Suprapubic skin (tissue), 4 donors: ENCODE measurements at regions not wholly inside any gene's neighbourhood (a gene's known extent, or its start where the extent isn't known, plus 50 kb on each side); places are given as distances from the start of the nearest gene placed in this dataset.

Source experiments
- DNase-seq, 2 donors: peaks; one replicate each; pipeline ENCODE4 v3.0.0-alpha.2; 2019; ENCODE audit warnings: low spot score in 2 of 2
- H3K27ac ChIP-seq: fragments of 200-600 bp; sonication (generic); one replicate; pipeline ENCODE4 v1.5.1; 2019
- H3K27me3 ChIP-seq: fragments of 200-600 bp; sonication (generic); one replicate; pipeline ENCODE4 v1.5.1; 2019
- H3K36me3 ChIP-seq: fragments of 200-600 bp; sonication (generic); one replicate; pipeline ENCODE4 v1.5.1; 2019
- H3K4me1 ChIP-seq: fragments of 200-600 bp; sonication (generic); one replicate; pipeline ENCODE4 v1.5.1; 2019
- H3K4me3 ChIP-seq: fragments of 200-600 bp; sonication (generic); one replicate; pipeline ENCODE4 v1.5.1; 2019; ENCODE audit warnings: mild to moderate bottlenecking
- H3K9me3 ChIP-seq: fragments of 200-600 bp; sonication (generic); one replicate; pipeline ENCODE4 v1.5.1; 2019
- EP300 ChIP-seq: sonication (generic); formaldehyde crosslinking; IDR thresholded peaks from one replicate; pipeline ENCODE4 v1.6.1; 2017; ENCODE audit warnings: antibody characterized with exemption
- POLR2A ChIP-seq, 2 donors: fragments of 450-650 bp; IDR thresholded peaks; one replicate each; pipeline ENCODE4 v1.6.1; 2017; ENCODE audit warnings: antibody characterized with exemption in 2 of 2, mild to moderate bottlenecking in 2 of 2, moderate library complexity in 2 of 2
- POLR2AphosphoS5 ChIP-seq, 3 donors: sonication (generic); formaldehyde crosslinking; IDR thresholded peaks; one replicate each; pipeline ENCODE4 v1.6.1; 2017; ENCODE audit warnings: antibody characterized with exemption in 3 of 3
- WGBS: methylation state at CpG from one replicate; pipeline ENCODE4 v1.1.5; 2018; 5-methylcytosine and 5-hydroxymethylcytosine counted together
- TF ChIP-seq, protein P1 (sequence below), 2 donors: fragments of 200-600 bp in 1 of 2; fragments of 450-650 bp in 1 of 2; sonication (generic) in 1 of 2; IDR thresholded peaks; one replicate each; pipeline ENCODE4 v1.5.1; 2016 to 2019; ENCODE audit warnings: antibody characterized with exemption in 2 of 2, mild to moderate bottlenecking in 1 of 2, moderate library complexity in 1 of 2

DNA sequence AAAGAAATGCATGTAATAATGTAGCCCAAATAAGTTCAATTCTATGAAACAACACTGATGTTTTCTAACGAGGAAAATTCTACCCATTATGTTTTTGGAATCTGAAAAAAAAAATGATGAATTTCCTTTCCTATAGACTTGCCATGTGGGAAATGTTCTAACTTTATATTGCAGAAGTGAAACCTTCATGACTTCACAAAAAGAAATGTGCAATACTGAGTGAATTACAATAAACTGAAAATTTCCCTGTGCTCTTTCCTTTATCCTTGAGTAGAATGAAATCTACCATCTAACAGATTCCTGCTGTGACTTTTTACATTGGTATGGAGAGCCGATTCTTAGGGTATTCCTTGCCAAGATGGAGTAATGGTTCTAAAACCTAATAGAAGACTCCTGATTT lies 1622.5 kb downstream of the MAT2B start:
- Histone ChIP-seq H3K36me3 (no peaks in the 10 kb centered on the region), H3K4me1 (no peaks in the 10 kb centered on the region), H3K9me3 (no peaks in the 10 kb centered on the region), H3K27ac (no peak overlapping the region), H3K27me3 (no peaks in the 10 kb centered on the region), H3K4me3 (no peak overlapping the region)
- TF ChIP-seq EP300, result no peak
- no peak for TF ChIP-seq POLR2AphosphoS5 (IDR thresholded peaks at IDR 0.05)
- TF ChIP-seq, protein P1, sequence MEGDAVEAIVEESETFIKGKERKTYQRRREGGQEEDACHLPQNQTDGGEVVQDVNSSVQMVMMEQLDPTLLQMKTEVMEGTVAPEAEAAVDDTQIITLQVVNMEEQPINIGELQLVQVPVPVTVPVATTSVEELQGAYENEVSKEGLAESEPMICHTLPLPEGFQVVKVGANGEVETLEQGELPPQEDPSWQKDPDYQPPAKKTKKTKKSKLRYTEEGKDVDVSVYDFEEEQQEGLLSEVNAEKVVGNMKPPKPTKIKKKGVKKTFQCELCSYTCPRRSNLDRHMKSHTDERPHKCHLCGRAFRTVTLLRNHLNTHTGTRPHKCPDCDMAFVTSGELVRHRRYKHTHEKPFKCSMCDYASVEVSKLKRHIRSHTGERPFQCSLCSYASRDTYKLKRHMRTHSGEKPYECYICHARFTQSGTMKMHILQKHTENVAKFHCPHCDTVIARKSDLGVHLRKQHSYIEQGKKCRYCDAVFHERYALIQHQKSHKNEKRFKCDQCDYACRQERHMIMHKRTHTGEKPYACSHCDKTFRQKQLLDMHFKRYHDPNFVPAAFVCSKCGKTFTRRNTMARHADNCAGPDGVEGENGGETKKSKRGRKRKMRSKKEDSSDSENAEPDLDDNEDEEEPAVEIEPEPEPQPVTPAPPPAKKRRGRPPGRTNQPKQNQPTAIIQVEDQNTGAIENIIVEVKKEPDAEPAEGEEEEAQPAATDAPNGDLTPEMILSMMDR (IDR thresholded peaks at IDR 0.05), result no peak
- TF ChIP-seq POLR2A (IDR thresholded peaks at IDR 0.05), result no peak
- WGBS, result 64% methylated on average over 2 of the region's 2 CpGs
- no peak for DNase-seq

DNA sequence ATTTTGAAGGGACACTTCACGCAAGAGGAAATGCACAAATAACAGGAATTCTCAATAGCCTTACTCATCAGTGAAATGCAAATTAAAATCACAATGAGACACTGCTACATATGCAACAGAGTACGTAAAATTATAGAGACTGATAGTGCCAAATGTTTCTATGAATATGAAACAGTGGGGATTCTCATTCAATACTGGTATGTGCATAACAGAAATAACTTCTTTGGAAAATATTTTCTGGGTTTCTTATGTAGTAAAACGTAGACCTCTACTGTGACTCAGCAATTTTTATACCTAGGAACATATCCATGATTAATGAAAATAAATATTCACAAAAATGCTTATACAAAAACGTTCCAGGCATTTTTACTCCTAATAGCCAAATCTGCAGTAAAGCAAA lies 1625.2 kb downstream of the MAT2B start:
- no peaks in the 10 kb centered on the region for H3K4me1 ChIP-seq
- H3K27ac ChIP-seq, result no peak overlapping the region
- WGBS, result 66% methylated on average over 4 of the region's 4 CpGs
- DNase-seq, result no peak
- H3K36me3 ChIP-seq, result no peaks in the 10 kb centered on the region
- TF ChIP-seq EP300, result no peak
- TF ChIP-seq, protein P1 (IDR thresholded peaks at IDR 0.05), result no peak
- TF ChIP-seq POLR2A (IDR thresholded peaks at IDR 0.05), result no peak
- TF ChIP-seq POLR2AphosphoS5 (IDR thresholded peaks at IDR 0.05), result no peak
- H3K4me3 ChIP-seq, result no peak overlapping the region
- no peaks in the 10 kb centered on the region for H3K9me3 ChIP-seq
- H3K27me3 ChIP-seq, result no peaks in the 10 kb centered on the region

DNA sequence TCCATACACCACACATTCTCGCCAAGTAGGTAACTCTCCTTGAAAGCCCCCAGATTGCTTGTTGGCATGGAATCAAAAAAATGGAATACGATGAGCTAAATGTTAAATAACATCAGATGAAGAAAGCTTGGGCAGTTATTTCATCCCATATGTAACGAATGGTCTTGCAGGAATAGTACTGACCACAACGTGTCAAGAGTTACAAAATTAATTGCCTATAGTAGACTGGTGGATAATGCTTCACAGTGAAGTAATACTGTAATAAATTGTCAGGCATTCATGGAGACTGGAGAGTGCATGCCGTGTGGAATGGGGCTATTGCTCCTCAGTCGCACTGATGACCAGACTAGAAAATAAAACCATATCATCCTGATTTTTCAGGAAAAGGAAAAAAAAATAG lies 1628.7 kb downstream of the MAT2B start:
- Histone ChIP-seq H3K4me3 (no peak overlapping the region), H3K4me1 (no peaks in the 10 kb centered on the region), H3K27ac (no peak overlapping the region), H3K27me3 (no peaks in the 10 kb centered on the region), H3K9me3 (no peaks in the 10 kb centered on the region), H3K36me3 (no peaks in the 10 kb centered on the region)
- WGBS, result 51% methylated on average over 6 of the region's 6 CpGs
- TF ChIP-seq EP300 (no peak), POLR2AphosphoS5 (IDR thresholded peaks at IDR 0.05) (no peak)
- DNase-seq, result no peak

DNA sequence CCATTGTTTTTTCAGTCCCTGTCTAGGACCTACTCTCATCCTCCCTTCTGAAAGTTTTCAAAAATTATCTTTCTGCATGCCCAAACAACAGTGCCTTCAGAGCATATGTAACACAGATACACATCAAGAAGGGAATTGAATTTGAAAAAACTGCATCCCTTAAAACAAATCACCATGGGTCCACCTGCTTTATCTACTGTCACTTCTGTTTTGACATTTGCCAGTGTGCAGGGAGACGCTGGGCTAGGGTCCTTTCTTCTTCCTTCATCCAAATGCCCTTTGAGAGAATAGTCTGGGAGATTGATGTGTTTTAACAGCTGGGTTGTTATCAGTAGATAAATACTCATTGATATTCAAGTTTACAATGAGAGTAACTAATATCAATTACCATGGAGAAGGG lies 1630.1 kb downstream of the MAT2B start:
- Histone ChIP-seq H3K27me3 (no peaks in the 10 kb centered on the region), H3K27ac (no peak overlapping the region), H3K36me3 (no peaks in the 10 kb centered on the region), H3K9me3 (no peaks in the 10 kb centered on the region), H3K4me3 (no peak overlapping the region), H3K4me1 (no peaks in the 10 kb centered on the region)
- no peak for DNase-seq
- WGBS, result 29% methylated on average over 1 of the region's 1 CpG
- TF ChIP-seq POLR2A (IDR thresholded peaks at IDR 0.05) (no peak), EP300 (no peak), POLR2AphosphoS5 (IDR thresholded peaks at IDR 0.05) (no peak)
- TF ChIP-seq, protein P1 (IDR thresholded peaks at IDR 0.05), result no peak

DNA sequence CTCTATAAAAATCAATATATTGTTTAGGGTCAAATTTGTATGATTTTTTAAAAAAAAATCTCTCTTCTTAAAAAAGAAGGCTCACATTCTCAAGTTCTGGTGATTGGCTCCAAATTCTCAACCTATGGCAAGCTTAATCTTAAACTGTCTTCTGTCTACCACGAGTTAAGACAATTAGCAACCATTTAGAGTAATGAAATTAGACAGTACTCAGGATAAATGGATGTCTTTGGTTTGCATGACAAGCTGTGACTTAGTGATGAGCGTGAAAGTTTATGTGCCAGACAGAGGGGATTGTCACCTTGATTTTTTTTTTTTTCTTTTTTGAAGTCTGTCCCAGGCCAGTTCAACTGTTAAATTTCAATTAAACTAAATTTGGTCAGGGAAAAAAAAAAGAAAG lies 1632.3 kb downstream of the MAT2B start:
- H3K4me3 ChIP-seq, result no peak overlapping the region
- no peaks in the 10 kb centered on the region for H3K9me3 ChIP-seq
- no peaks in the 10 kb centered on the region for H3K4me1 ChIP-seq
- no peak for TF ChIP-seq EP300
- TF ChIP-seq POLR2A (IDR thresholded peaks at IDR 0.05), result no peak
- TF ChIP-seq POLR2AphosphoS5 (IDR thresholded peaks at IDR 0.05), result no peak
- TF ChIP-seq, protein P1 (IDR thresholded peaks at IDR 0.05), result no peak
- DNase-seq, result no peak
- no peak overlapping the region for H3K27ac ChIP-seq
- no peaks in the 10 kb centered on the region for H3K36me3 ChIP-seq
- H3K27me3 ChIP-seq, result no peaks in the 10 kb centered on the region
- WGBS, result 52% methylated on average over 2 of the region's 2 CpGs

DNA sequence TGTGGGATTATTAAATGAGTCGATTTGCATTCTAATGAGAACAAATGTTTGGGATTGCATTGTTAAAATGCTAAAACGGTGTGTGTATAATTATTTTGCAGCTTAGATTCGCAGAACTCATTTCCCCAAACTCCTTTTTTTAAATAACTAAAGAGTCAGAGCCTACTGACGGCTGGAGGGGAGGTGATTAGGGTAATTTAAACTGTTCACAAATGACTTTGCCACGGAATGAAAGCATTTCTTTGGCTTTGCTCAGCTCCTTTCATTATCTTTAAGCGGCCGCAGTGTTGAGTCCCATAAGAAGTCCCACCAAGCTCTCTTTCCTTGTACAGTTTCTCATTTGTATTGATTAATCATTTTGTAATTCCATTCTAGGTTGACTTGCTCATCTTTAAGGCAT lies 1632.8 kb downstream of the MAT2B start:
- TF ChIP-seq, protein P1 (IDR thresholded peaks at IDR 0.05), result no peak
- TF ChIP-seq POLR2A (IDR thresholded peaks at IDR 0.05), result no peak
- no peak for TF ChIP-seq EP300
- no peak for TF ChIP-seq POLR2AphosphoS5 (IDR thresholded peaks at IDR 0.05)
- no peak for DNase-seq
- no peaks in the 10 kb centered on the region for H3K9me3 ChIP-seq
- H3K36me3 ChIP-seq, result no peaks in the 10 kb centered on the region
- no peaks in the 10 kb centered on the region for H3K27me3 ChIP-seq
- WGBS, result 47% methylated on average over 7 of the region's 7 CpGs
- H3K4me3 ChIP-seq, result no peak overlapping the region
- no peak overlapping the region for H3K27ac ChIP-seq
- H3K4me1 ChIP-seq, result no peaks in the 10 kb centered on the region
